HG02571 (cell line): ENCODE measurements at regions not wholly inside any gene's neighbourhood (a gene's known extent, or its start where the extent isn't known, plus 50 kb on each side); places are given as distances from the start of the nearest gene placed in this dataset.
"Not testable (repeated sequence)": the region's sequence is repeated elsewhere in the genome, so short reads cannot be mapped to it uniquely, and the experiment has no call there.

ENCODE experiments used
- ATAC-seq: cut with Tn5 transposase; IDR thresholded peaks from one replicate; pipeline ENCODE4 v1.9.1; 2021; ENCODE audit warnings: mild to moderate bottlenecking, moderate library complexity; ENCODE audit not compliant: unreplicated experiment

DNA sequence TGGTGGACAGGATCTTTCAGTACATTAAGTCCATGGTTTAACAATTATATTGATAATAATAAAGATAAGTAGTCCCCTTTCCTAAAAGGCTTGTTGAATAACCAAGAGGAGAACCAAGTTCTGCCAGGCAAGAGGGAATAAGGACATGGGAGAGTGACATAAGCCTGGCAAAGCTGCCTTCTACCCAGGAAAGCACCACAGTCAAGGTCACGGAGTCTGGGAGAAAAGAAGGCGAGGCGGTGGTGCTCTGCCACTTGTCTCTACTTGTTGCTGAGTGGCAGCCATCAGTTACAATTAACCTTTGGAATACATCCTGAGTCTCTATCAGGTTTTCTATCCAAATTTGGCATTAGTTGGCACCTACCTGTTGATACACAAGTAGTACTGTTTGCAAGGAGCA is 101.7 kb upstream of the GATA6 start:
- ATAC-seq: no peak

- ATAC-seq: not testable (repeated sequence)
These were observed 100.6 kb upstream of the GATA6 start for GRCh38 chr18:22068784-22069183.

DNA sequence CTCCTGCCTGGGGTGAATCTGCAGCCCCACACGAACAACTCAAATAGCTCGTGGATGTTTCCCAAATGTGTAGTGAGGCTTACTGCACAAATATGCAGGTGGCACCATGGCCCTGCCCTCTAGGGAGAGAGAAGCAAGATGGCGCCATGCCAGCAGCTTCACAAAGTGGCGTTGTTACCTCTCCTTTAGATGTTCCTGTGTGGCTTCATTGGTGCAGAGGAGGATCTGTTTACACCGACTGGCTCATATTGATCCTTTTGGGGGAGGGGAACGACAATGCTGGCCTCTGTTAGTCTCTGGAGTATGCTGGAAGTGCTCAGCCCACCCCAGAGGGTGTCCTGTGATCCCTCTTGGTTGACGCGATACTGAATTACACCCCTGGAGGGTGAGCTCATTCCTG is 99.5 kb upstream of the GATA6 start:
- no peak for ATAC-seq

DNA sequence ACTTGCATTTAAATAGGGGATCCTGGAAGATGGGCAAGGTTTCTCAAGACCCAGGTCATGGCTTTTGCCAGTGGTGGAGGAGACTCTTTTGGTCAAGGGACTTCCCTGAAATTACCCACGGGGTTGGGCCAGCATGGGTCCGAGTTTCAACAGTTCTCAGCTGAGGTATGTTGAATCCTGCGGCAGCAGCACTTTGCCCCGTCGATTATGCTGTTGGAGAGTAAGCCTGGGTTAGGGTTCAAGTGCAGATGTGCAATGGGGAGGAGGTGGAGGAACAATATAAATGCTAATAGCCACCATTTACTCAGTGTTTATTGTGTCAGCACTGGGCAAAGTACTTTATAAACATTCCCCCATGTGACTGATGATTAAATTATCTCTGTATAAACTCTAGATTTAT is 96.0 kb upstream of the GATA6 start:
- no peak for ATAC-seq

DNA sequence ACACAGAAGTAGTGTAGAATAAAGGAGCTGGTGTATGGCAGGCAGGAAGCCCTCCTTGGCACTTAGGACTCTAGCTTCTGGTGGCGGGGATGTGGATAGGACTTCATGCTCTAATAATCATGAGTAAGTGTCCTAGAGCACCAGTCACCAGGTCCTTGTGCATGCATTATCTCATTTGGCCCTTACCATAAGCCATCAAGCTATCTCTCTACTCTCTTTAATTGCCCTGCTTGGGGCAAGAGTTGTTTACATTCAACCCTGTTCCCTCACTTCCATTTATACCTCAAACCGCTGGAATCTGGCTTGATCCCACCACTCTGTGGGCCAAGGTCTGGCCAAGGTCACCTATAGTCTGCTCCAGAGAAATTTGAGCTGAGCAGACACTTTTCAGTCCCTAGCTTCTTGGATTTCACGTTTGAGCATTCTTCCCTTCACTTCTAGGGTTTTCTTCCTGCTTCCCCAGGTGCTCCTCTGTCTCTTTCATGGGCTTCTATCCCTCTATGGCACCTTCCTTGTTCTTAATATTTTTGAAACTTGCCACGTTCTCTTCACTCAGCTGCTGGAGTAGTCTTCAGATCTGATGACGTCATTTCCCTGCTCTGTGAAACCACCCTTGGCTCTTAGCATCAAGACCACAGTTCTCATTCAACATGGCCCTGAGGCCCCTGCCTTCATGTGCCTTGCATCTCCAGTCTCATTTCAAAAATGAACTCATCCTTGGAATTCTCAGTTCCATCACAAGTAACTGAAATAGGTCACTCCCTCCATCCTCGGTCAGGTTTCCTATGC is 94.9 kb upstream of the GATA6 start:
- no peak for ATAC-seq

DNA sequence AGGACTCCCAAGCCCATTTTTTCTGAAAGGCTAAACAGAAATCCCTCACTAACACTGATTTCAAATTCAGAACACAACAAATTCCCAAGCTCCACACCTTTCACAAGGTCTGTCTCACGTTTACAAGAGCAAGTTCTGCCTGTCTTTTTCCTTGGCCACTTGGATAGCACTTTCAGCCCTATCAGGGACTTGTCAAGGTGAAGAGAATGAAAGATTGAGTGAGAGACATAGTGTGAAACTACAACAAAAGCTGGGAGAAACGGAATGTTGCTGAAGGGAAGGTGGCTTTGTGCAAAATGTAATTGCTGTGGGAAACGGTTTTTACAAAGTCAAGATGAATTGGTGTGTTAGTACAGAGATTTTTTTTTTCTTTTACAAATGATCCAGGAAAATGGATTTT is 89.4 kb upstream of the GATA6 start:
- ATAC-seq: no peak

GRCh38 chr18:22082408-22082807 is 87.0 kb upstream of the GATA6 start:
- ATAC-seq: no peak

DNA sequence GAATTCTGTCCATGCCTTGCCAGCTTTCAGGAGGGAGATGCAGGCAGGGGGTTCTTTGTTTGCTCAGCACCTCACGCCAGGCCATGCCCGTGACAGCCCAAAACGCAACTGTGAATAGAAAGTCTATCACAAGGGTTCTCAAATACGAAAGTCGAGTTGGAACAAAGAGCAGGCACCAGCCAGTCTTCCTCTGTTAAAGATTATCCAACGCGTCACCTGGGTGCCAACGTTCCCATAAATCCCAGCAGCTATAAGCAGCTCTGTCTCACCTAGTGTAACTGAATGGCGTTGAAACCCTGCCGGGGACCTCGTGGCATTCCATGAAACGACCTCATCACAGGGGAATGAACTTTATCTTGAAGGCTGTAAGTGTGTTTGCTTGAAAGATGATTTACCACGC is 84.8 kb upstream of the GATA6 start:
- ATAC-seq: no peak

GRCh38 chr18:22086973-22087372 is 82.4 kb upstream of the GATA6 start:
- no peak for ATAC-seq

DNA sequence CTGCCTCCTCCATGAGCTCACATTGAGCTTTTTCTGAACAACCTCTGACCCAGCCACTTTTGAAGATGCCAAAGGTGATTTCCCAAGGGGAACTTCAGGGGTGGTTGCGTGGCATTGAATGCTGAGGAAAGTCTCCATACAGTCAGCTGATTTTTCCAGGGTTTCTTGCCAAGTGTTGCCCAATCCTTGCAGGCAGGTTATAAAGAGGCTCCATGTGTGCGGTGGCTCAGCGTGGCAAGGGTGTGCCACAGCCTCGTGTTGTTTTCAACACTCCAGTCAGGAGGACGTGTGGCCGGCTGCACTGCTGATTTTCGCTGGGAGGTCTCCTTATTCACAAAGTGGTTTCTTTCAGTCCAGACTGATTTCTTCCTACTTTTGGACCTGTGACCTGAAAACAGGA is 81.4 kb upstream of the GATA6 start:
- ATAC-seq: no peak

DNA sequence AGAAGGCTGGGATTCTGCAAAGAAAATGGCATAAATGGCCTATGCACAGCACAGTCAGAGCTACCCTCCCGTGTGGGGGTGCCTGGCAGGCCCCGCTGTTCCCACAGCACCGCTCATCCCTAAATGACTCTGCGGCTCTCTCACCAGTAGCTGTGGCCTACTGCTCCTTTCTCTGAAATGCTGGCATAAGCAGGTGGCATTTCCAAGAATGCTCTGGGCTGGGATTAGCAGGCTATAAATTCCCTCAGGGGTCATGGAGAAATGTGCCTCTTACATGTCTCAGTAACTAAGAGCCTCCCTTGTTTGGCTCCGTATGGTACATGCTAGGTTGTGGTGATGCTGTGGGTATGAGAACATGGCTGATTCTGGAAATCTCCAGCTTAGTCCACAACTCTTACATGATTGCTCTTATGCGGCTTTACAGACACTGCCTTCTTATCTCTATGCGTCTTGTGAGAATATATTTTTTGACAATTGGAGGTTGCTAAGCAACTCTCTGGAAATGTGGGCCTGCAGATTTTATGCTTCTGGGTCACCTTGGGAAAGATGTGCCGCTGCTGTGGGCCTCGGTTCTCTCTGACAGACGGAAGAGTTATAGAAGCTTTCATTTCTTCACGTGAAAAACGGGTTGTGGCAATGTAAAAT is 80.3 kb upstream of the GATA6 start:
- no peak for ATAC-seq

- ATAC-seq: no peak
These were observed 78.0 kb upstream of the GATA6 start for GRCh38 chr18:22091341-22091740.

DNA sequence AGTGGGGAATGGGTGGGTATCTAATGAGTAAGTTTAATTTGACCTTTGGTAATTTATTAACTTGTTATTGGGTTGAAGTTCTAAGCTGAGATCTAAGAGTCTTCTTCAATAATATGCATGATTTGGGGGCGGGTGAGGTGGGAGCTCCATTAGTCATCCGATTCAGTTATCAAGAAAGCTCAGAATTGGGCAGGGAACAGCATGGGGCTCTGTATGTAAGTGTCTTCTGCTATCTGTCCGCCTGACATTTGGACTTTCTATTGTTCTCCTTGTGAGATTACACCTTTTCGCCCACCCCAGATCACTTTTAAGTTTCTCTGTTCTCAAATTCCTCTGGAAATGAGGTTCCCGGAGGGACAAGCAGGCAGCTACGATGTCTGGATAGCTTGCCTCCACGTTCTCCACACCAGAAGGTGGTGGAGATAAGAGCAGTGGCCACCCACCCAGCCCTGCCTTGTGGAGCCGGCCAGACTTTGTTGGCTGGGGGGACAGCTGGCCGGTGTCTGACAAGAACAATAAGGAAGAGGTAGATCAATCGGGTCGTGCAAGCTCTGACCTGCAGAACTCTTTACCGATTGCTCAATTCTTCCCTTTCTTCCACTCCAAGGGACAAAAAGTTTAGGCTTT is 75.5 kb upstream of the GATA6 start:
- no peak for ATAC-seq

DNA sequence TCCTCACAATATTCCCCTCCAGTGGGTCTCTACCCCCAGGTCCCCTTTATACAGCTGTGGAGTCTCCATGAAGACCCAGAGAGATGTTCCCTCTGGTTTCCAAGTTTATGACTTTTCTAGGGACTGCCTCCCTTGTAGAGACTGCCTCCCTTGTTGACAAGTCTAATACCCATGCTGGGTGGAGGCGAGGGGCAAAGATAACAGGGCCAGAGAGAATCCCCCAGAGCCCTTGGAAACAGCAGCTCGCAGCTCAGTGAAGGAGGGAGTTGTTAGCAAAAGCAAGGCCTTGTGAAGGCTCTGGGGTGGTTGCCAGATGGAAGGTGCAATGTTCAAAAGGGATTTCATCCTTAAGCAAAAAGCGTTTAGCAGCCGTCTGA is 75.0 kb upstream of the GATA6 start:
- no peak for ATAC-seq

DNA sequence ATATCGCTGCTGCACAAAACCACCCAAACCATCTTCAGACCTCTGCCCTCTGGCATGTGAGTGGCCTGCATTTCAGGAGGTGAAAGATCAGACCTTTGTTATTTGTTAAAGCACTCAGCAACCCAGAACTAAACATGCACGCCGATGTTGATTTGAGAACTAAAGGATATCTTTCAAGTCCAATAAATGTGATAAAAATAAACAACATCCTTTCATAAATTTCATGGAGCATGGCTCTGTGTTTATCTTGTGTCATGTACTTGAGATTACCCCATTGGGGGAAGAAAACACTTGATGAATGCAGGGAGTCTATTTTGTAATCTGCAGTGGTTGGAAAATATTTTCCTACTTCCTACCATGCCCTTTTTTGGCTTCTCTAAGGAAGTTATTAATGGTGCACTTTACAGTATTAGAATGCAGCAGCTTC is 70.8 kb upstream of the GATA6 start:
- no peak for ATAC-seq

DNA sequence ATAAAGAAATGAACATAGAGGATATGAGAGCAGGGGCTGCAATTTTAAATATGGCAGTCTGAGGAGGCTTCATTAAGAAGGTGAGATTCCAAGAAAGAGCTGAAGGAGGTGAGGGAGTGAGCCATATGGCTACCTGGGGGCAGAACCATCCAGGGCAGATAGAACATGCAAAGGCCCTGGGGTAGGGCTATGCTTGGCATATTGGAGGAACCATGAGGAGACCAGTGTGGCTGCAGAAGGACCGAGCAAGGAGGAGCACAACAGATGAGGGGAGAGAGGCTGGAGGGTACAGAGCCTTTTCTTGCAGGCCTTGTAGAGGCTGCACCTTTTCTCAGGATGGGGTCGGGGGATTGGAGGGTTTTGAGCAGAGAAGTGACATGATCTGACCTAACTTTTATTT is 69.5 kb upstream of the GATA6 start:
- no peak for ATAC-seq

- no peak for ATAC-seq
These were observed 67.7 kb upstream of the GATA6 start for GRCh38 chr18:22101731-22102130.

GRCh38 chr18:22102953-22103646 is 66.3 kb upstream of the GATA6 start:
- no peak for ATAC-seq

DNA sequence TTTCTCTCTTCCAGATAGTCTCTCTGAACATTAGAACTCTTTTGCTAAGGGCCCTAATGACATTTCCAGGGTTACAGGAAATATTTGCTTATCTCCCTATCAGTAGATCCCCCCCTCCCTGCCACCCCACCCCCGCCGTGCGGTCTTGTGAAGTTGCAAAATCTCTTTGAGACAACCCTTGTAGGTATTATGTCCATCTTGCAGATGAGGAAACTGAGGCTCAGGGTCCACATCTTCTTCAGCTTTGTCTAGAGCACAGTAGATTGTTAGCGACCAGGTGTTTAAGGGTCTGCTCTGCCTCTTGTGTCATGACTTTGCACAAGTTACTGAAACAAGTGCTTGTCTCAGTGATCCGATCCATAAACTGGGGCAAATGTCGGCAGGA is 65.8 kb upstream of the GATA6 start:
- ATAC-seq: no peak

DNA sequence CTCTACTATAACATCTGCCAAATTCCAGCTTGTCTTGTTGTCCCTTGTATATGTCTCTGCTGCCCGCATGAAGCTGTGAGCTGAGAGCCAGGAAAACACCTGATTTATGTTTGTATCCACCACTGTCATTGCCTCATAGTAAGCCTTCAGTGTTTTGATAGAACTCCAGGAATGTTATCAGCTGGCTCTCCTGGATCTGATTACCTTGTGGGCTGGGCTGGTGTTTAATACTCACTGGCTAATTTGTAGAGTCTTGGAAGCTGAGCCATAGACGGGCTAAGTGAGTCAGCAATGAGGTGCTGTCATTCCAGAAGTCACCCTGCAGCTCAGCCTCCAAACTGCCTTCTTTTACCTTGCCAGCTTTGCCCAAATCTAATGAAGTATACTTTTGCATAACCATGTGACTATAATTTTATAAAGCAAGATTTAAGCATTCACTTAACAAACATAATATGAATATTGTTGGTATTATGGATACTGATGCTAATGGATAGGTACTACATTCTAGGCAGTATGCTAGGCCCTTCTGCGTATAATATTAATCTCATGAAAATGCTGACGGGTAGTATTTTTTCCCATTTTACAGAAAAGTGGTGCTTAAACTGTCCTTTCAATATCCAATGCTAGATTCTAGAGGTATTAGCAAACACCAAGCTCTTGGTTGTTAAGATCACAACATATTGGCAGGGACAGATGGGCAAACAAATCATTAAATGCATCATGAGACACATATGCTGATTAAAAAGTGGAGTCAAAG is 62.7 kb upstream of the GATA6 start:
- ATAC-seq: no peak

GRCh38 chr18:22108674-22109073 is 60.7 kb upstream of the GATA6 start:
- ATAC-seq: no peak
